Adrenal gland (tissue), 9 donors: ENCODE measurements at regions not wholly inside any gene's neighbourhood (a gene's known extent, or its start where the extent isn't known, plus 50 kb on each side); places are given as distances from the start of the nearest gene placed in this dataset.

Experiments
- DNase-seq, 7 donors: peaks; one replicate each; pipeline ENCODE4 v3.0.0-alpha.2; 2019 to 2020
- H3K27ac ChIP-seq, 5 donors: fragments of 200-600 bp; sonication (generic) in 4 of 5; 1 replicate in 3 of 5; 2 replicates in 2 of 5; pipeline versions ENCODE4 v1.5.1 to v1.8.0; 2016 to 2020; ENCODE audit warnings: mild to moderate bottlenecking in 1 of 5
- H3K27me3 ChIP-seq: fragments of 200-600 bp; 2 replicates; pipeline ENCODE4 v1.8.0; 2021
- H3K36me3 ChIP-seq, 2 donors: fragments of 200-600 bp; replicated peaks in 1 of 2; 1 replicate in 1 of 2; 2 replicates in 1 of 2; pipeline versions ENCODE4 v1.5.1 to v1.8.0; 2018 to 2022
- H3K4me1 ChIP-seq, 2 donors: fragments of 200-600 bp; replicated peaks in 1 of 2; 1 replicate in 1 of 2; 2 replicates in 1 of 2; pipeline versions ENCODE4 v1.5.1 to v1.8.0; 2018 to 2021
- H3K4me3 ChIP-seq, 4 donors: fragments of 200-600 bp; sonication (generic) in 3 of 4; one replicate each; pipeline ENCODE4 v1.5.1; 2016 to 2018
- H3K9me3 ChIP-seq, 3 donors: fragments of 200-600 bp; sonication (generic) in 1 of 3; replicated peaks in 1 of 3; 1 replicate in 2 of 3; 2 replicates in 1 of 3; pipeline versions ENCODE4 v1.5.1 to v1.8.0; 2016 to 2021
- CTCF ChIP-seq, 6 experiments: fragments of 450-650 bp in 4 of 6; fragments of 200-600 bp in 2 of 6; sonication (generic) in 1 of 6; IDR thresholded peaks; 1 replicate in 5 of 6; 2 replicates in 1 of 6; pipeline versions ENCODE4 v1.5.1 to v1.8.0; 2016 to 2021; ENCODE audit warnings: antibody characterized with exemption in 6 of 6, mild to moderate bottlenecking in 2 of 6, moderate library complexity in 1 of 6
- POLR2A ChIP-seq, 2 donors: fragments of 450-650 bp; IDR thresholded peaks; one replicate each; pipeline ENCODE4 v1.6.1; 2017; ENCODE audit warnings: antibody characterized with exemption in 2 of 2, mild to moderate bottlenecking in 2 of 2, moderate library complexity in 1 of 2
- WGBS, 4 donors: extraction: QIAGEN DNeasy Blood & Tissue Kit in 2 of 4; methylation state at CpG; one replicate each; pipeline versions ENCODE4 v1.1.5 to v1.1.7; 2013 to 2017; 5-methylcytosine and 5-hydroxymethylcytosine counted together
- intact Hi-C, 2 donors: fragments of 100-400 bp; cut with DNase I; formaldehyde crosslinking; loops; one replicate each; pipeline versions ENCODE4 v1.14.1 to v1.15.0; 2022 to 2023
- donor health status: healthy with polysubstance abuse.
- donor health status: Bipolar disorder and iron deficiency.
- donor health status: DM: yes; HTN: yes; CAD: no.
- donor health status: DM: no; HTN: no; CAD: no.
- donor health status: DM: no; HTN: no; CAD: no.

- no peak for DNase-seq
- Histone ChIP-seq H3K27me3 (no peaks in the 10 kb centered on the region), H3K9me3 (no peaks in the 10 kb centered on the region), H3K4me1 (no peaks in the 10 kb centered on the region), H3K4me3 (no peak overlapping the region), H3K36me3 (no peaks in the 10 kb centered on the region), H3K27ac (no peak overlapping the region)
- 71 to 83% (median 75%) methylated on average over 1 of the region's 1 CpG for WGBS, 4 donors
- intact Hi-C loops: no loop called here
- TF ChIP-seq POLR2A (IDR thresholded peaks at IDR 0.05): no peak
- TF ChIP-seq CTCF (IDR thresholded peaks at IDR 0.05): no peak
Measured at GRCh38 chr2:181228661-181229060, 228.5 kb upstream of the ITGA4 start.

DNA sequence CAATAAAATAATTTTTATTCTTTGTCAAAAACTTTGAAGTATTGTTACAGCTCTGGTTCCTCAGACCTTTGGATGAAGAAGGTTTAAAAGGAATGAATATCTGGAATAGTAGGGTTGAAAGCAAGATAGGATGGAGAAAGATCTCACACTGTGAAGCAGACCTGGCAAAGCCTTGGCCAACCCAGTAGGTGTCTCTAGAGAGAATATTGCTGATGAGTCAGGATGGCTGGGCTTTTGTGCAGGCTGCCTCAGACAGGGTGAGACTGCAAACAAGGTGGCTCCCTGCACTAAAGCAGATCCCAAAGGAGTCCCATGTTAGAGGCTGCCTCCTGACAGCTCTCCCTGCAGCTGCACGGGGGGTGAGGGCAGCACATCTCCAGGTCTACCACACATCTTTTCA, 226.0 kb upstream of the ITGA4 start:
- TF ChIP-seq CTCF (IDR thresholded peaks at IDR 0.05): no peak
- no peak for TF ChIP-seq POLR2A (IDR thresholded peaks at IDR 0.05)
- intact Hi-C loops: no loop called here
- WGBS, 4 donors: 78 to 100% (median 88%) methylated on average over 1 of the region's 1 CpG

DNA sequence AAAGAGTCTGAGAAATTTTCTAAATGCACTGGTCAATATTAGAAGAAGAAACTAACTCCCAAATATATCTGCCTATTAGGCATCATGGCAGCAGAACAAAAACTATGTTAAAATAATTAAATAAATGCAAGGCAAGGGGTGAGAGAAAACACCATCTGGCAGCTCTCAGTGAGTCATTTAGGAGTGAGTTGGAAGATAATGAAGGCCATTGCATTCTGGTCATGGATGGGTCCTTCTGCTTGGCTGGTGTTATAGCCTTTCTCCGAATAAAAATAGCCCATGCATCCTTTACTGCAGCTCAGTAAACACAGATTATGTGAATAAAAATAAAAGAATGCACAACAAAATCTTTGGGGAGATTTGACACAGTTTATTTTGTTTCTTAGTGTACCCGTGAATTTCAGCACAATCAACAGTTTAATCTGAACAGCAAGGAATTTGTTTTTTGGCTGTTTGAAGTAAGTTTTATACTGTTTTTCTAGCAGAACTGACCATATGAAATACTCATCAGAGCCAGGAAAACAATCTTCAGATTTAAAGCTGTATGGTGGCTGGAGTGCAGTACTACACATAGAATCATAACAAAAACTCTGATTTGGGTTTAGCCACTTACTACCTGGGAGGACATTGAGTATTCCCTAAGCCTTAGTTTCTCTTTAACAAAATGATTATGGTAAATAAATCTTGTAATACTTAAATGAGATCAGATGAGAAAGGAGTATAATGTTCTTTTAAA, 225.1 kb upstream of the ITGA4 start:
- no peaks in the 10 kb centered on the region for H3K27me3 ChIP-seq
- H3K4me3 ChIP-seq: no peak overlapping the region
- H3K4me1 ChIP-seq: no peaks in the 10 kb centered on the region
- no peak for DNase-seq
- intact Hi-C loops: no loop called here
- H3K9me3 ChIP-seq: no peaks in the 10 kb centered on the region
- TF ChIP-seq POLR2A (IDR thresholded peaks at IDR 0.05) (no peak), CTCF (IDR thresholded peaks at IDR 0.05) (no peak)
- no peak overlapping the region for H3K27ac ChIP-seq
- WGBS, 4 donors: 56 to 72% (median 63%) methylated on average over 2 of the region's 2 CpGs
- no peaks in the 10 kb centered on the region for H3K36me3 ChIP-seq

More for the DNA sequence above, 226.0 kb upstream of the ITGA4 start:
- no peaks in the 10 kb centered on the region for H3K4me1 ChIP-seq
- H3K36me3 ChIP-seq: no peaks in the 10 kb centered on the region
- DNase-seq: no peak
- H3K27ac ChIP-seq: no peak overlapping the region
- no peaks in the 10 kb centered on the region for H3K9me3 ChIP-seq
- H3K4me3 ChIP-seq: no peak overlapping the region
- H3K27me3 ChIP-seq: no peaks in the 10 kb centered on the region

GRCh38 chr2:181234487-181234891, 222.7 kb upstream of the ITGA4 start:
- no peak for DNase-seq
- WGBS, 4 donors: 63 to 92% (median 71%) methylated on average over 1 of the region's 1 CpG
- Histone ChIP-seq H3K9me3 (no peaks in the 10 kb centered on the region), H3K36me3 (no peaks in the 10 kb centered on the region), H3K4me1 (no peaks in the 10 kb centered on the region), H3K4me3 (no peak overlapping the region), H3K27ac (no peak overlapping the region), H3K27me3 (no peaks in the 10 kb centered on the region)
- TF ChIP-seq CTCF (IDR thresholded peaks at IDR 0.05) (no peak), POLR2A (IDR thresholded peaks at IDR 0.05) (no peak)
- intact Hi-C loops: no loop called here
